ENCODE measurements at regions not wholly inside any gene's neighbourhood (a gene's known extent, or its start where the extent isn't known, plus 50 kb on each side); places are given as distances from the start of the nearest gene placed in this dataset.

DNA sequence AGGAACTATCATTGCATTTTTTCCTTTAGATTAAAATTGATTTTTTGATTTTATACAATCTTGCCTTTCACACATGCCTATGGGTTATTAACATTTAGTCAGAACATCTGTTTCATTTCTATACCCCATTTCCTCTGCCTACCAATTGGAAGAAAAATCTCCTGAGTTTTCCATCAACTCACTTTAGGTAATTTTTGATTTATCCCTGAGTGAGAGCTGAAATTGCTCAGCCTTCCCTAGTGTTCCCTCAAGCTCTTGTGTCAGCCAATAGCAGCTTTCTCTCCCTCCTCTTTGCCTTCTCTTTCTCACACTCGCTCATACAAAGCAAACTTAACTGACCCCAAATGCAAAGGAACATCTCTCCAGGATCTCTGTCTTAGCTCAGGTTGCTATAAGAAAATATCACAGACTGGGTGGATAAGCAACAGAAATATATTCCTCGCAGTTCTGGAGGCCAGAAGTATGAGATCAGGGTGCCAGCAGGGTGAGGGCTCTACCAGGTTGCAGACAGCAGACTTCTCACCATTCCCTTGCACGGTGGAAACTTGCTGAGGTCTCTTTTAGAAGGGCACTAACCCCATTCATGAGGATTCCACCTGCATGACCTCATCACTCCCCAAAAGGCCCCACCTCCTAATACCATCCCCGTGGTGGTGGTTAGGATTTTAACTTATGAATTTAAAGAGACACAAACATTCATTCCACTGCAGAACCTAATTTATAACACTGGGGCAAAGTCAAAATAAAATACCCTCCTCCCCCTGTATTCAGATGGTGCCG lies 224.2 kb upstream of the SFSWAP start:
- BruUV-seq (replicated peaks): no TSS peak
- Histone ChIP-seq H3K4me3 (no peak overlapping the region), H3K4me2 (ENCODE audit: insufficient read depth, low read length) (no peak overlapping the region), H3K9ac (ENCODE audit: insufficient read depth in 1 of 2, low read depth in 2 of 2, low read length in 2 of 2) (no peak overlapping the region), H3K27ac (ENCODE audit: extremely low read depth, low read depth, low read length) (no peak overlapping the region), H3K9me3 (replicated peaks; ENCODE audit: control insufficient read depth, insufficient read depth, low read depth, low read length) (no peaks in the 10 kb centered on the region), H3K36me3 (ENCODE audit: control insufficient read depth, insufficient read depth, low read length) (no peaks in the 10 kb centered on the region), H4K20me1 (replicated peaks; ENCODE audit: control insufficient read depth, insufficient read depth, low read length) (no peaks in the 10 kb centered on the region), H3K79me2 (ENCODE audit: control insufficient read depth, insufficient read depth, low read length) (no peaks in the 10 kb centered on the region), H3K27me3 (ENCODE audit: control insufficient read depth in 2 of 2, insufficient read depth in 2 of 2, low read length in 2 of 2) (peaks cover 8 to 35% of the 10 kb centered on the region in 2 experiments; a peak in 4 of 5 replicates), H3K4me1 (replicated peaks in 1 of 2; ENCODE audit: control insufficient read depth in 2 of 2, insufficient read depth in 2 of 2, low read length in 2 of 2) (no peaks in the 10 kb centered on the region), H3K9me1 (ENCODE audit: control insufficient read depth, insufficient read depth, low read length) (no peaks in the 10 kb centered on the region), H2AFZ (ENCODE audit: low read depth, low read length) (no peak overlapping the region)
- ChIA-PET CTCF (ENCODE audit: low intra/inter-chr PET ratio) (no interaction called here), POLR2A (no interaction called here)
- intact Hi-C loops (cut with micrococcal nuclease): no loop called here
- WGBS (ENCODE audit: insufficient coverage, low coverage, missing lambda C conversion rate): 2% methylated on average over 5 of the region's 5 CpGs
- FAIRE-seq: no peak
- in situ Hi-C loops (cut with MboI): no loop called here
- DNase-seq (ENCODE audit: extremely low read depth in 1 of 4, low spot score in 3 of 4): no peak
- no peak for ATAC-seq
- TF ChIP-seq THRAP3 (IDR thresholded peaks at IDR 0.05; ENCODE audit: borderline replicate concordance) (no peak), ZNF644 (tag; IDR thresholded peaks at IDR 0.05; ENCODE audit: low read depth) (no peak), ZNF766 (CRISPR knock-in tag; conservative IDR thresholded peaks at IDR 0.05) (no peak), ZZZ3 (IDR thresholded peaks at IDR 0.05) (no peak), NR3C1 (CRISPR knock-in tag; IDR thresholded peaks at IDR 0.05) (no peak), MYBL2 (IDR thresholded peaks at IDR 0.05; ENCODE audit: low read depth) (no peak), MYBL2 (CRISPR knock-in tag; IDR thresholded peaks at IDR 0.05; ENCODE audit: borderline replicate concordance) (no peak), MAFK (IDR thresholded peaks at IDR 0.05; ENCODE audit: low read length) (no peak), PYGO2 (tag; IDR thresholded peaks at IDR 0.05) (no peak), TFAM (CRISPR knock-in tag; conservative IDR thresholded peaks at IDR 0.05) (no peak), JUN (IDR thresholded peaks at IDR 0.05; ENCODE audit: borderline replicate concordance, low read depth, low read length) (no peak), JUN (CRISPR knock-in tag; IDR thresholded peaks at IDR 0.05; ENCODE audit: borderline replicate concordance) (no peak), SRSF7 (optimal IDR thresholded peaks at IDR 0.05; ENCODE audit: low read depth, low read length) (no peak), L3MBTL2 (IDR thresholded peaks at IDR 0.05) (no peak), SIN3A (IDR thresholded peaks at IDR 0.05; ENCODE audit: borderline replicate concordance in 2 of 2, control insufficient read depth in 1 of 2, low read depth in 2 of 2, low read length in 2 of 2) (no peak)
- TF ChIP-seq, protein P1, sequence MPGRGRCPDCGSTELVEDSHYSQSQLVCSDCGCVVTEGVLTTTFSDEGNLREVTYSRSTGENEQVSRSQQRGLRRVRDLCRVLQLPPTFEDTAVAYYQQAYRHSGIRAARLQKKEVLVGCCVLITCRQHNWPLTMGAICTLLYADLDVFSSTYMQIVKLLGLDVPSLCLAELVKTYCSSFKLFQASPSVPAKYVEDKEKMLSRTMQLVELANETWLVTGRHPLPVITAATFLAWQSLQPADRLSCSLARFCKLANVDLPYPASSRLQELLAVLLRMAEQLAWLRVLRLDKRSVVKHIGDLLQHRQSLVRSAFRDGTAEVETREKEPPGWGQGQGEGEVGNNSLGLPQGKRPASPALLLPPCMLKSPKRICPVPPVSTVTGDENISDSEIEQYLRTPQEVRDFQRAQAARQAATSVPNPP (IDR thresholded peaks at IDR 0.05; ENCODE audit: borderline replicate concordance, insufficient read depth, insufficient read length): no peak
- TF ChIP-seq, protein P2, sequence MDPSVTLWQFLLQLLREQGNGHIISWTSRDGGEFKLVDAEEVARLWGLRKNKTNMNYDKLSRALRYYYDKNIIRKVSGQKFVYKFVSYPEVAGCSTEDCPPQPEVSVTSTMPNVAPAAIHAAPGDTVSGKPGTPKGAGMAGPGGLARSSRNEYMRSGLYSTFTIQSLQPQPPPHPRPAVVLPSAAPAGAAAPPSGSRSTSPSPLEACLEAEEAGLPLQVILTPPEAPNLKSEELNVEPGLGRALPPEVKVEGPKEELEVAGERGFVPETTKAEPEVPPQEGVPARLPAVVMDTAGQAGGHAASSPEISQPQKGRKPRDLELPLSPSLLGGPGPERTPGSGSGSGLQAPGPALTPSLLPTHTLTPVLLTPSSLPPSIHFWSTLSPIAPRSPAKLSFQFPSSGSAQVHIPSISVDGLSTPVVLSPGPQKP (CRISPR knock-in tag; IDR thresholded peaks at IDR 0.05): no peak
- TF ChIP-seq, protein P3, sequence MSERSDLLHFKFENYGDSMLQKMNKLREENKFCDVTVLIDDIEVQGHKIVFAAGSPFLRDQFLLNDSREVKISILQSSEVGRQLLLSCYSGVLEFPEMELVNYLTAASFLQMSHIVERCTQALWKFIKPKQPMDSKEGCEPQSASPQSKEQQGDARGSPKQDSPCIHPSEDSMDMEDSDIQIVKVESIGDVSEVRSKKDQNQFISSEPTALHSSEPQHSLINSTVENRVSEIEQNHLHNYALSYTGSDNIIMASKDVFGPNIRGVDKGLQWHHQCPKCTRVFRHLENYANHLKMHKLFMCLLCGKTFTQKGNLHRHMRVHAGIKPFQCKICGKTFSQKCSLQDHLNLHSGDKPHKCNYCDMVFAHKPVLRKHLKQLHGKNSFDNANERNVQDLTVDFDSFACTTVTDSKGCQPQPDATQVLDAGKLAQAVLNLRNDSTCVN (CRISPR knock-in tag; IDR thresholded peaks at IDR 0.05): no peak
